ENCODE measurements at regions not wholly inside any gene's neighbourhood (a gene's known extent, or its start where the extent isn't known, plus 50 kb on each side); places are given as distances from the start of the nearest gene placed in this dataset.

DNA sequence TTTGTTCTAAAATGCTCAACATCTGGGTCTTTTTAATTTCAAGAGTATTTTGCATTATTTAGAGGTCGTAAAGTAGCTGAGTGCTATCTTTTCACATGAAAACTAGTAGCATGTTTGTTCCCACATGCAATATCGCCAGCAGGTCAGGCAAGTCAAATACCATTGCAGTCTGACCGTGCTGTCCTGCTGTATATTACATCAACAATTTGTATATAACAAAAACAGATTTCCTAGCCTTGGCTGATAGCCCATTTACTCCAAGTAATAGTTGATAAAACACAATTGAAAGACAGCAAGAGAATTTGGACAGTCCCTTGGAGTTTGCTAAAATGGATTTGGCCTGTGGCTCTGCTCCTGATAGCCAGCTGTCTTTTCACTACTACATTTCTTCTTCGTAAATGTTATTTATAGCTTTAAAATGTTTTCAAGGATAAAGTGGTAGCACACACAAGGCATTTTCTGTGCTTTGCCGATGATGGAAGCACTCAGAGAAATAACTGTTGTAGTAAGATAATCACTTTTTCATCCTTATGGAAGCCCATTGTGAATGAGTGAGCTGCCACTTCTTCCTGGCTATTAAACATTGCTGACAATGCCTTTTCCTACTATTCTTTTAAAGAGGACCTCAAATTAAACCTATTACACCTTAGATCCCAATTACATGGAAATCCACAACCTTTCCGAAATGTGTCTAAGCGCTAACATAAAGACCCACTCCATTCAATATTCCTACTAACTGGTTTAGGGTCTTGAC is 992.1 kb downstream of the MAT2B start:
- BruUV-seq (replicated peaks): no TSS peak
- H2AFZ ChIP-seq (ENCODE audit: low read length): no peak overlapping the region
- no peaks in the 10 kb centered on the region for H3K4me1 ChIP-seq (ENCODE audit: insufficient read depth, low read length, poor library complexity, severe bottlenecking)
- CTCF ChIA-PET (ENCODE audit: unreplicated experiment): no interaction called here
- no peaks in the 10 kb centered on the region for H3K79me2 ChIP-seq (ENCODE audit: insufficient read depth, low read depth, low read length)
- no peaks in the 10 kb centered on the region for H3K9me3 ChIP-seq (ENCODE audit: low read length)
- POLR2A ChIA-PET: interaction anchor here (0.7 kb wide), 1 partner anchor 1258 kb away, joined by 3 read pairs; no protein-coding TSS in a partner anchor
- no peaks in the 10 kb centered on the region for H3K9me2 ChIP-seq (ENCODE audit: insufficient read depth, low read length)
- TF ChIP-seq EZH2phosphoT487 (IDR thresholded peaks at IDR 0.05; ENCODE audit: borderline replicate concordance, low read depth, low read length): no peak
- TF ChIP-seq, protein P1, sequence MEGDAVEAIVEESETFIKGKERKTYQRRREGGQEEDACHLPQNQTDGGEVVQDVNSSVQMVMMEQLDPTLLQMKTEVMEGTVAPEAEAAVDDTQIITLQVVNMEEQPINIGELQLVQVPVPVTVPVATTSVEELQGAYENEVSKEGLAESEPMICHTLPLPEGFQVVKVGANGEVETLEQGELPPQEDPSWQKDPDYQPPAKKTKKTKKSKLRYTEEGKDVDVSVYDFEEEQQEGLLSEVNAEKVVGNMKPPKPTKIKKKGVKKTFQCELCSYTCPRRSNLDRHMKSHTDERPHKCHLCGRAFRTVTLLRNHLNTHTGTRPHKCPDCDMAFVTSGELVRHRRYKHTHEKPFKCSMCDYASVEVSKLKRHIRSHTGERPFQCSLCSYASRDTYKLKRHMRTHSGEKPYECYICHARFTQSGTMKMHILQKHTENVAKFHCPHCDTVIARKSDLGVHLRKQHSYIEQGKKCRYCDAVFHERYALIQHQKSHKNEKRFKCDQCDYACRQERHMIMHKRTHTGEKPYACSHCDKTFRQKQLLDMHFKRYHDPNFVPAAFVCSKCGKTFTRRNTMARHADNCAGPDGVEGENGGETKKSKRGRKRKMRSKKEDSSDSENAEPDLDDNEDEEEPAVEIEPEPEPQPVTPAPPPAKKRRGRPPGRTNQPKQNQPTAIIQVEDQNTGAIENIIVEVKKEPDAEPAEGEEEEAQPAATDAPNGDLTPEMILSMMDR (conservative IDR thresholded peaks at IDR 0.05; ENCODE audit: low read length): no peak
- H3K4me2 ChIP-seq (ENCODE audit: low read length): no peak overlapping the region
- intact Hi-C loops (cut with micrococcal nuclease; ENCODE audit: unreplicated experiment): no loop called here
- no peak for DNase-seq (ENCODE audit: low spot score)
- H3K4me3 ChIP-seq (ENCODE audit: low read depth, low read length, poor library complexity, severe bottlenecking): no peak overlapping the region
- no peak overlapping the region for H3K27ac ChIP-seq (ENCODE audit: low read depth, low read length, poor library complexity, severe bottlenecking)
- H4K20me1 ChIP-seq (ENCODE audit: insufficient read depth, low read length): no peaks in the 10 kb centered on the region
- H3K36me3 ChIP-seq (ENCODE audit: insufficient read depth, low read length): no peaks in the 10 kb centered on the region

DNA sequence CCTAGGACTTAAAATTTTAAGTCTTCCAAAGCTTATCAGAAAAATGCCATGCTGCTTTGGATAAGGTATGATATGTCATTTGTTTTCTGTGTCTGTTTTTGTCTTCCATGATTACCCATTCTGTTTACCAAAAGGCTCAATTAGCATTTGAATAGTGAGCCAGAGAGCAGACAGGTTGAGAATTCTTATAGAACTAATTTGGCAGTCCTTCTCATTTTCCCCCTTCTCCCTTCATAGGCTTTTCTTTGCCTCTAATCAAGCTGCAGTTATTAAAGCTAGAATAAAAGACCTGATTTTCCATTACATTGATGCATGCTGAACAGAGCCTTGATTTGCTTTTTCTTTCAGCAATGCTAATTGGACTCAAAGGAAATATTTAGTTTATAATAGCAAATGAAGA is 993.0 kb downstream of the MAT2B start:
- Histone ChIP-seq H3K4me3 (ENCODE audit: low read depth, low read length, poor library complexity, severe bottlenecking) (no peak overlapping the region), H4K20me1 (ENCODE audit: insufficient read depth, low read length) (no peaks in the 10 kb centered on the region), H3K4me2 (ENCODE audit: low read length) (no peak overlapping the region), H2AFZ (ENCODE audit: low read length) (no peak overlapping the region), H3K9me3 (ENCODE audit: low read length) (no peaks in the 10 kb centered on the region), H3K9me2 (ENCODE audit: insufficient read depth, low read length) (no peaks in the 10 kb centered on the region), H3K4me1 (ENCODE audit: insufficient read depth, low read length, poor library complexity, severe bottlenecking) (no peaks in the 10 kb centered on the region), H3K79me2 (ENCODE audit: insufficient read depth, low read depth, low read length) (no peaks in the 10 kb centered on the region), H3K36me3 (ENCODE audit: insufficient read depth, low read length) (no peaks in the 10 kb centered on the region), H3K27ac (ENCODE audit: low read depth, low read length, poor library complexity, severe bottlenecking) (no peak overlapping the region)
- CTCF ChIA-PET (ENCODE audit: unreplicated experiment): no interaction called here
- TF ChIP-seq EZH2phosphoT487 (IDR thresholded peaks at IDR 0.05; ENCODE audit: borderline replicate concordance, low read depth, low read length): no peak
- TF ChIP-seq, protein P1 (conservative IDR thresholded peaks at IDR 0.05; ENCODE audit: low read length): no peak
- DNase-seq (ENCODE audit: low spot score): no peak
- intact Hi-C loops (cut with micrococcal nuclease; ENCODE audit: unreplicated experiment): no loop called here
- POLR2A ChIA-PET: interaction anchor here (0.7 to 1.4 kb wide), 4 partner anchors 42 to 1257 kb away, joined by 3 to 6 read pairs (median 3); no protein-coding TSS in a partner anchor
- no TSS peak for BruUV-seq (replicated peaks)

DNA sequence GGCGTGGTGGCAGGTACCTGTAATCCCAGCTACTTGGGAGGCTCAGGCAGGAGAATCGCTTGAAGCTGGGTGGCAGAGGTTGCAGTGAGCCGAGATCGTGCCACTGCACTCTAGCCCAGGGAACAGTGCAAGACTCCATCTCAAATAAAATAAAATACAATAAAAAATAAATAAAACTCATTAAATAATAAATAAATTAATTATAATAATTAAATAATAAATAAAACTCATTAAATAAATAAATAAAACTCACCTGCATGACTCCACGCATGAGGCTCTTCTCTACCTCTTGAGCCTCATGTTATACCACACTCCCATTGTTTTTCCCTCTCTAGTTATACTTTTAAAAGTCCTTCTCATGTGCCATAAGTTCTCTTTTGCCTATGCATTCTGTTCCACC is 995.4 kb downstream of the MAT2B start:
- no TSS peak for BruUV-seq (replicated peaks)
- CTCF ChIA-PET (ENCODE audit: unreplicated experiment): no interaction called here
- TF ChIP-seq EZH2phosphoT487 (IDR thresholded peaks at IDR 0.05; ENCODE audit: borderline replicate concordance, low read depth, low read length): no peak
- TF ChIP-seq, protein P1 (conservative IDR thresholded peaks at IDR 0.05; ENCODE audit: low read length): no peak
- no peak overlapping the region for H2AFZ ChIP-seq (ENCODE audit: low read length)
- H4K20me1 ChIP-seq (ENCODE audit: insufficient read depth, low read length): no peaks in the 10 kb centered on the region
- no peak overlapping the region for H3K4me3 ChIP-seq (ENCODE audit: low read depth, low read length, poor library complexity, severe bottlenecking)
- H3K9me2 ChIP-seq (ENCODE audit: insufficient read depth, low read length): no peaks in the 10 kb centered on the region
- no peak overlapping the region for H3K27ac ChIP-seq (ENCODE audit: low read depth, low read length, poor library complexity, severe bottlenecking)
- no peaks in the 10 kb centered on the region for H3K36me3 ChIP-seq (ENCODE audit: insufficient read depth, low read length)
- H3K79me2 ChIP-seq (ENCODE audit: insufficient read depth, low read depth, low read length): no peaks in the 10 kb centered on the region
- H3K4me1 ChIP-seq (ENCODE audit: insufficient read depth, low read length, poor library complexity, severe bottlenecking): no peaks in the 10 kb centered on the region
- H3K4me2 ChIP-seq (ENCODE audit: low read length): no peak overlapping the region
- DNase-seq (ENCODE audit: low spot score): no peak
- POLR2A ChIA-PET: no interaction called here
- no peaks in the 10 kb centered on the region for H3K9me3 ChIP-seq (ENCODE audit: low read length)
- intact Hi-C loops (cut with micrococcal nuclease; ENCODE audit: unreplicated experiment): no loop called here
